ENCODE measurements at regions not wholly inside any gene's neighbourhood (a gene's known extent, or its start where the extent isn't known, plus 50 kb on each side); places are given as distances from the start of the nearest gene placed in this dataset.

DNA sequence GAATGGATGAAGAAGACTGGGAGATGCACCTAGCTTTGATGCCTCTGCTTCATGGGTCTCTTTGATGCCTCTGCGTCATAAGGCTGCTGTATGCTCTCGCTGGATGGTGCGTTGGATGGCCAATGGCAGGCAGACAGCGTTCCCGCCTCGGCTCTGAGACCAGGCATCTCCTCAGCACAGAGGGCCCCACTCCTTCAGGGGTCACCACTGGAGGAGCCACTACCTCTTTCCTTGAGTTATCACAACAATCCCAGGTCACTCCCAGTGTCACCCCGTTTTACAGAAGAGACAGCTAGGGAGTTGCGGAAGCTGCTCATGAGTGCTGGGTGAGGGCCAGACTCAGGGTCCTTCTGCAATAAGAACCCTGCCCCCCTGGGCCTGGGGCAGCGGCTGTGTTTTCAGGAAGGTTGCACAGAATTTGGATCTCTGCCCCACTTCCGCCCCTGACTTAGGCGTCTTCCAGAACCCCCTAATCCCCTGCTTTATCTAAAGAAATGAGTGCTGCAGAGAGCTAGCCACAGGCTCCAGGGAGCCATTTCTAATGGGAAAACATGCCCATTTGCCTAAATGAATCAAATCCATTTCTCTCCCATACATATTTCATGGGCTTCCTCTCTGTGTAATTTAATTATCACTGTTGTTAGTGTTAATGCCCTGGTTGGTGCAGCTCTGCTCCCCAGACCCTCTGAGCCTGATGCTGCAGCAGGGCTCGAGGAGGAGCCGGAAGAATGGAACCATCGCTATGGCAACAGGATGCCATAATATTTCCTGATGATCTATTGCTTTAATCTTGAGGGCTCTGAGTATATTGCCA lies 131.8 kb upstream of the HS6ST1 start:
- no peak for DNase-seq (ENCODE audit: low read depth)

DNA sequence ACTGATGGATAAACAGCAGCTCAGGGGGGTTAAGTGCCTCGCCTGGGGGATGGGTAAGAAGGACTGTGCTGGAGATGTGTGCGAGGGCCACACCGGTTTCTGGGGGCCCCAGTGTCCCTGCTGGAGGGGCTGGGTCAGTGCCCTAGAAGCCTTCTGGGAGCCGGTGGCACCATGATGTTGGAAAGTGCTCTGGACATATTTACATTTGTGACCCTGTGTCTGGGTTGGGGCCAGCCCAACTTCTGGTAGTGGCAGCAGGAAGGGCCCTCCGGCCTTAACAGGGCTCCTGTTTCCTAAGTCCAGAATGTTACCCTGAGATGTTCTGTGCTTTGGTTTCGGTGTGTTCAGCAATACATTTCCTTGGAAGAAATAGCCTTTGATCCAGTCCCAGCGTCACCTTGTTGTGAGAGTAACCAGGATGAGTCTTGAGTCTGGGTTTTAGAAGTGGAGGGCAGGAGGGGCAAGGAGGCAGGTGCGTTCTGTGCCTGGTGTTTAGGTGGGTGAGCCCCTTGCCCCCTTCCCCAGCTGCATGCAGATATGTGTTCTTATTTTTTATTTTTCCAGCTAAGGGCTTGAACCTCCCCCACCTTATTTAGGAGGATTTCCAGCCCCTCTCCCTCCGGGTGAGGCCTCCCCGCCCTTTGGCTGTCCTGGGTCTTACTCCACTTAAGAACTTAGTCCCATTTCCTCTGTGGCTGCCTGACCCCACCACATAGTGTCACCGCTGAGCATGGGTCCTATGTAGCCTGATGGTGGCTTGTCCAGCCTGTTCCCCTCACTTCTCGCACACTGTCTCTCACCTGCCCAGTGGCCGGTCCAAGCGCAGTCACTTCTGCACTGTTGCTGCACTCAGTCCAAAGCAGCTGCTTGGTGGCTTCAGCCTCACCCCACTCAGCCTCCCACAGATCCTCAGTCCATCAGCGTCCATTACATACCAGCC lies 132.7 kb upstream of the HS6ST1 start:
- DNase-seq (ENCODE audit: low read depth), result no peak

DNA sequence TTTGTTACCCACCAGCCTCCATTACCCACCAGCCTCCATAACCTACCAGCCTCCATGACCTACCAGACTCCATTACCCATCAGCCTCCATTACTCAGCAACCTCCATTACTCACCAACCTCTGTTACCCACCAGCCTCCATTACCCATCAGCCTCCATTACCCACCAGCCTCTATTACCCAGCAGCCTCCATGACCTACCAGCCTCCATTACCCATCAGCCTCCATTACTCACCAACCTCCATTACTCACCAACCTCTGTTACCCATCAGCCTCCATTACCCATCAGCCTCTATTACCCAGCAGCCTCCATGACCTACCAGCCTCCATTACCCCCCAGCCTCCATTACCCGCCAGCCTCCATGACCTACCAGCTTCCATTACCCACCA lies 133.3 kb upstream of the HS6ST1 start:
- no peak for DNase-seq (ENCODE audit: low read depth)

DNA sequence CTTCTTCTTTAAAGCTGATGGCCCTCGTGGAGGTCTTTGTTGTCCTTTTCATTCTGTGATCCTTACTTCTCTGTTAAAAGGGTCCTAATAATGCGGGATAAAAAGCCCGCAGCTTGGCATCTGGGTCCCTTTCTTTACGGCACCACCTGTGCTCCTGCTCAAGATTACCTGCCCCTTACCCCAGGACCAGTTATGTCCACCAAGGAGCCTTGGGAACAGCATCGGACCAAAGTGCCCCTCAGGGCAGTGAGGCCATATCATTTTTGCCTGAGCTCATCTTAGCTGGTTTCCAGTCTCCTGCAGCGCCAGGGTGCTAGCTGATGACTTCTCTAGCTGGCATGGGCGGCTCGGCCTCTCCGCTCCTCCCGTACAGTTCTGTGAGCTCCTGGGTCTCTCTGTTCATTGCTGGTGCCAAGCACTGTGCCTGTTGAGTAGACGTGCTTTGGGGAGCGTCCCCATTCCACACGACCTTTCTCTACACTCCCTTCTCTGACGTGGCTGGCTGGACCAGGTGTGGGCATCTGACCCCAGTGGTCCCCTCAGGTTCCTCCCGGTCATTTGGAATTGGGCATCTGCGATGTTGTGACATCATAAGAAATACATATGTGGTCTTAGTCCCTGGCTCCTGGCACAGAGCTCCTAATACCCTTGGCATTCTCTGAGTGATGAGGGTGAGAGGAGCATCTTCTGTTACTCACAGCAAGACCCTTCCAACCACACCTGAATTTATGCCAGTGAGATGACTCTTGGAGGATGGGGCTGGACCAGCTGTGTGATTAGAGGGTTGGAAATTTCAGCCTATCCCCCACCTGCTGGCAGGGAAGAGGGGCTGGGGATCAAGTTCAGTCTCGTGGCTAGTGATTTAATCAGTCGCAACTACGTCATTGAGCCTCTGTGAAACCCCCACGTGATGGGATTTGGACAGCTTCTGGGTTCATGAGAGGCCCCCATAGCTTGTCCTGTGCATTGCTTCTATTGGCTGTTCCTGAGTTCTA lies 134.2 kb upstream of the HS6ST1 start:
- DNase-seq (ENCODE audit: low read depth), result no peak

DNA sequence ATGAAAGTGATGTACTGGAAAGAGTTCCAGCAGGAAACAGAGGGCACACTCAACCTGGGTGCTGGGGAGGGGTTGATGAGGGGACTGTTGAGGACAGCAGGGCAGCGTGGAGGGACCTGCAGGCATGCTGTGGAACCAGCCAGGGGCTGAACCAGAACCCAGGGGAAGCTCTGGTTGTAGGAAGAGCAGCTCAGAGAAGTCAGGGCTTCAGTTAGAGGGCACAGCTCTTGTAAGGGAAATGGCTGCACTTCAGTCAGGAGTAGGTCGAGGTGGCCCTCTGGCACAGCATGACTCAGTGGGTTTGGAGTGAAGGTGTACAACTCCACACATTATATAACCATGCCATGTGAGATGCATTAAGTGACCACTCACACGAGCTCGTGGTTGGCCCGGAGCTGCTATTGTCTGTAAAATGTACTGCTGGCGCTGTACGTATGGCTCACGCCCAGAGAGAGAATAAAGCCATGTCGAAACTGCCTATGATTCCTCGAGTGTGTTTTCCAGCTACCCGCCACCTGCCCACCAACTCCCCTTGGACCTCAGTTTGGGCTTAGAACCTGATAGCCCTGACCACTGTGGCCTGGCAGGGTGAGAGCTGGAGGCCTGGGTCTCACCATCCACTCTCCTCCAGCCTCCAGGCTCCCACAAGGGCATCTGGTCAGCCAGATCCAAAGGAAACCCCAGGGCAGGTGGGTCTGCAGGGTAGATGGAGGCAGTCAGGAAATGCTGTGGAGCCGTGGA lies 136.5 kb upstream of the HS6ST1 start:
- no peak for DNase-seq (ENCODE audit: low read depth)

DNA sequence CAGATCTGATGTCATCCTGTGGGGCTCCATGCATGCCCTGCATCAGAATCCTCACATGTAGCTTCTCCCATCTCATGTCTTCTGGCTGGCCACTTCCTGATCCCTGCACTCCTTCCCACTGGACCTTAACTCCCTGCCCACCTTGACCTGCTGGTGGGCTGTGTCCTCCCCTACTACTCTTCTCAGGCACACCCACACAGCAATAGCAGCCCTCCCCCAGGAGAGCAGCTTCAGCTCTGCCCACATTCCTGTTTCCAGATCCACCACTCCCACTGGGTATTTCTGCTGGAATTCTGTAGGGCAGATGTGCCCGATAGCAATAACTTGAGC lies 137.0 kb upstream of the HS6ST1 start:
- DNase-seq (ENCODE audit: low read depth), result no peak

DNA sequence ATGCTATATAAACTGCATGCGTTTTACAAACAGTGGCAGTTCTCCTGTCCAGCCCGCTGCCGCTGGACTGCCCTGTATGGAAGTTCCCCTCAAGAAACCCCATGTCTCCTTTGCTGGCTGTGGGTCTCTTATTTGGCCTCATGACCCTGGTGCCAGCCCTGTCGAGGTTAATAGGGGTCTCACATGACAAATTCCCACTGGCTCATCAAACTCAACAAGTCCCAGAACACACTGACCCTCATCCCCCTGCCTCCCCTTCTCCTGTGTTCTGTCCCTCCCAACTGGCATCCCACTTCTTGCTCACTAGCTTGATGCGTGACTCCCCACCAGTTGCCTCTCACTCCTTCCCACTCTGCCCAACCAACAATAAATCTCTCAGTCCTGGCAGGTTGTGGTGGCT lies 137.6 kb upstream of the HS6ST1 start:
- no peak for DNase-seq (ENCODE audit: low read depth)

DNA sequence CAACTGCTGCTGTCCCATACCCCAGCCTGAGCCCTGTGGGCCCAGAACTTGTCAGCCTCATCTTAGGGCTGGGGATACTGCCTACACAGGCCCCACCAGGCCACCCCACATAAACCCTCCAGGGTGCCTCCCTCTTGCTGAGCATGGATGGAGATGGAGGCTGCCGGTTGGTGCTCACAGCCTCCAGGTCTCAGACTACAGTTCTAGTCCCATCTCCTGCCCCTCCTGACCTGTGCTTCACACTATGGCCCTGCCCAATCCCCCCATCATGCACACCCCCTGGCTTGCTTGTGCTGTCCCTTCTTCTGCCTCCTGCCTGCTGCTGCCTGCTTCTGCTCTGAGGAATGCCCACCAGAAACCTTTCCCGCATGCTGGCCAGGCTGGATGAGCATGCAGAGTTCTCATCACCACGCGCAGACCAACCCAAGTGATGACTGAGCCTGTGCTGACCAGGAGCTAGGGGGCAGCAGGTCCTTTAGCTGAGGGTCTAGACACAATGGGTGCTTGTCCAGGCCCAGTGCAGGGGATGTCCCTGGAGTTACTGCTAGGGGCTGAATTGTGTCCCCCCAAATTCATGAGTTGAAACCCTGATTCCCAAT lies 138.4 kb upstream of the HS6ST1 start:
- DNase-seq (ENCODE audit: low read depth), result no peak

DNA sequence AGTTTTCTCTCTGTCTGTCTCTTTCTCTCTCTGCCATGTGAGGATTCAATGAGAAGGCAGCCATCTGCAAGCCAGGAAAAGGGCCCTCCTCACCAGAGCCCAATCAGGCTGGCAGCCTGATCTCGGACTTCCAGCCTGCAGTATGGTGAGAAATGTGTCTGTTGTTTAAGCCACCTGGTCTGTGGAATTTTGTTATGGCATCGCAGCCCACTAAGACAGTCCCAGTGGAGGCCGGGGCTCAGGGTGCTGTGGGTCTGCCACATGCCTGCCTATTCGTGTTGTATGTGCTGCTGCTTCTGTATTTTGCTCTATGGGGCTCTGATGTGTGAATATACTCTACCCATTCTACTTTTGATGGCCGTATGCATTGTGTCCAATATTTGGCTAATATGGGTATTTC lies 139.0 kb upstream of the HS6ST1 start:
- DNase-seq (ENCODE audit: low read depth), result no peak

DNA sequence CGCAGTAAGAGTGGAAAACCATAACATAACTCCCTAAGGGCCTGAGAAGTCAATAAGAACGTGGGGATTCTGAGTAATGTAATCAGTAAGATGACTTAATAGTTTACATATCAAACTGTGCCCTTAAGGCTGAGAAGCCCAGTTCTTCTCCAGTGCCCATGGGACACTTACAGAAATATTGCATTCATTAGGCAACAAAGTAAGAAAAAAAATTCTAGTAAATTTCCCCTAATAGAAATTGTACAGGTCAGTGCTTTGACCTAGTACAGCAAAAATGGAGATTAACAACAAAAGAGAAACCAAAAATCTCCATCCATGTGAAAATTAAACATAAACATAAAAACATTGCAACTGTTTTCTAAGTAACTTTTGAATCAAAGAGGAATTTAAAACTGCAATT lies 139.8 kb upstream of the HS6ST1 start:
- no peak for DNase-seq (ENCODE audit: low read depth)

DNA sequence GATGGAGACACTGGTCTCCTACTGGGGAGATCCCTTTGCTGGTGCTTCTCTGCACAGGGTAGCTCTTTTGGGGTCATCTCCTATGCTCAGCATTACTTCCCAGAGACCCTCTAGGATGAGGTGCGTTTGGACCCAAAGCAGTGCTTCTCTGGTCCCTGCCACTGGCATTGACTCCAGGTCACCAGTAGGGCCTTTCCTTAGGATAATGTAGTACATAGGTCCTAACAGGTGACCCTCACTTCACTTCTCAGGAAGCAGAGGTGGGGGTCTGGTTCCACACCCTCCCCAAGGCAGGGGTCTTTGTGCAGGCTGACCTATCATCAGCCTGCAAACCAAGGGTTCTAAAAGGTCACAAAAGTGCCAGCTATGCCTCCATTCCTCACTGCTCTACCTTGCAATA lies 145.8 kb upstream of the HS6ST1 start:
- DNase-seq (ENCODE audit: low read depth), result no peak

DNA sequence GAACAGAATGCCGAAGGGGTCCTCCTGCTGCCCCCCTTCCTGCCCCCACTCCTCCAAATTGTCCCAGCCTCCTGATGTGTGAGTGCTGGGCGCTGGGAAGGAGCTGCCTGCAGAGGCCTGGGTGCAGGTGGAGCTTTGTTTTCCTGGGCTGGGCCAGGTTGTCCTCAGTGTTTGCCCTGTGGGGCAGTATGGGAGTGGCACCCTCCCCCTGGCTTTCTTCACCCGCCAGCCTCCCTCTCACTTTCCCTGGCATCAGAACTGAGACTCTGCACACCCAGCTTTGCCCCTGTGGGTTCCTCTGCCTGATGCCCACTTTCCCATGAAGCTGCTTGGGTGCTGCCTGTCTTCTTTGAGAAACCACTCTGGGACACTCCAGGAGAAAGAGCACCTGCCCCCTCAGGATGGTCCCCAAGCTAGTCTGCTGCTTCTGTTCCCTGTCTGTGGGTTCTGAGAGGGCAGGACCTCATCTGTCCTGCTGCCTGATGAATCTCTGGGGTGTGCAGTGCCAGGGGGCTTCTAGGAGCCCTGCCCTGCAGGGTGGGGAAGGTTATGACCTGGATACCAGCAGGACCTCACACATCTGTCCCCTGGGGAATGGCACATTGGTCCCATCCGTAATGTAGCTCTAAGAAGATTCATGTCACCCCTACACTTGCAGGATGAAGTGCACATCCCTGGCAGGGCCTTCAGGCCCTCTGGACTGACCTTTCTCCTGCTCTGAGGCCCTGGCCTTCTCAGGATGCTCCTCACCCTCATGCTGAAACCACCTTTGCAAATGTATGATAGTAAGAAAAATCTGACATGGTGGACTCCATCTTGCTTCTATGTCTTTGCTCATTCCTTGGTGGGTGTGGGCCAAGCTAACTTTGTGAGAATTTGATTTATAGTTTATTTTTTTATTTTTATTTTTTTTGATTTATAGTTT lies 146.8 kb upstream of the HS6ST1 start:
- DNase-seq (ENCODE audit: low read depth), result no peak

DNA sequence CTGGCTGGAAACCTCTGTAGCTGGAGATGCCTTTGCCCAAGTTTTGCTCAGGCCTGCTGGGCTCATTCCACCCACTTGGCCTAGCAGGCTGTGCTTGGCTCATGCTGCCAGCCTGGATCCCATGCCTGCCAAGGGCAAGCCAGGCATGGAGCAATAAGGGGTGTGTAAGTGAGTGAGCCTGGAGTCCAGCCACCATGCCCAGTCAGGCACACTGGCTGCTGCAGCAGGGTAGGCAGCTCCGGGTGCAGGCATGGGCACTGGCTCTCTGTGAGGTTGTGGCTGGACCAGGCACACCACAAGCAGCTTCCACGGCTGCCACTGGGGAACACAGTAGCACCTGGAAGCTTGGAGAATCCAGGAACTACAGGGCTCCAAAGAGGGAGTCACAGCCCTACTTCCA lies 147.7 kb upstream of the HS6ST1 start:
- DNase-seq (ENCODE audit: low read depth), result no peak

DNA sequence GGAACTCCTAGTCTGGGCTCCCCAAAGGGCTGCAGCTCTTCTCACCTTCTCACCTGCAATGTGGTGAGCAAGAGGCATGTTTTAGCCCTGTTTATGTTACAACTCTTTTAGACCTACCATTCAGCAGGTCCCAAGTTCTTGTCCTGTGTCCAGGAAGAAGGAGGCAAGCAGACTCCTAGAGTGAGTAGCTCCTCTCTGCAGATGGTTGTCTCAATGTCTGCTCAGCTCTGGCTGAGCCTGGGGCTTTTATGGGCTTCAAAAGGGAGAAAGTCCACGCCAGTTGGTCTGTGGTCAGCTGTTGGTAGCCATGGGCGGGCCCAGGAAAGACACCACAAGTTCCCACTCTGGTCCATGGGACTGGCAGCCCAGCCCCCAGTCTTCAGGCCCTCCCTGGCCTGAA lies 148.1 kb upstream of the HS6ST1 start:
- no peak for DNase-seq (ENCODE audit: low read depth)

DNA sequence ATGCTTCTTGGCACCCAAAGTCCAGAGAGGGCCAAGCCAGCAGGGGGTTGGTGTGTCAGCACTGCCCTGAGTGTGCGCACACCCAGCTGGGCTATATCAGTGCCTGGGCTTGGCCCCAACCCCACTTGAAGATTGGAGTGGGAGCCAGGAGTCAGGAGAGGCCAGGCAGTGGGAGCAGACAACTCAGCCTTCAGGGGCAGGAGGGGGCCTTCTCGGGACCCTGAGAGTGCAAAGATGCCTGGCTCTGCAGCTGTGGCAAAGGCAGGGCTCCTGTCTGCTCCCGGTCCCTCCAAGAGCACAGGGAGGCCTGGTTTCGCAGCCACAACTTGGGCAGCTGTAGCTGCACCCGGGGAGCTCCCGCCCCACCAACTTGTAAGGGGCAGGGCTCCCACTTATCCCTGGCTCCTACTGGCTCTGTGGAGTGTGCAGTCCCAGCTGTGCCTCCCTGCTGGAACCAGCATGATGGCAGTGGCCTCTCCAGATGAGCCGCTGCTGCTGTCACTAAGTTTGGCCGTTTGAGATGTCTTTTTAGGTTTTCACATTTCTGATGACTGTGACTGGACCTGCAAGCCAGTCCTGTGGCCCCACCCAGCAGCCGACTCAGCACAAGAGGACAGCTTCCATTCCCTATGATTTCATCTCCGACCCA lies 148.8 kb upstream of the HS6ST1 start:
- DNase-seq (ENCODE audit: low read depth), result no peak

DNA sequence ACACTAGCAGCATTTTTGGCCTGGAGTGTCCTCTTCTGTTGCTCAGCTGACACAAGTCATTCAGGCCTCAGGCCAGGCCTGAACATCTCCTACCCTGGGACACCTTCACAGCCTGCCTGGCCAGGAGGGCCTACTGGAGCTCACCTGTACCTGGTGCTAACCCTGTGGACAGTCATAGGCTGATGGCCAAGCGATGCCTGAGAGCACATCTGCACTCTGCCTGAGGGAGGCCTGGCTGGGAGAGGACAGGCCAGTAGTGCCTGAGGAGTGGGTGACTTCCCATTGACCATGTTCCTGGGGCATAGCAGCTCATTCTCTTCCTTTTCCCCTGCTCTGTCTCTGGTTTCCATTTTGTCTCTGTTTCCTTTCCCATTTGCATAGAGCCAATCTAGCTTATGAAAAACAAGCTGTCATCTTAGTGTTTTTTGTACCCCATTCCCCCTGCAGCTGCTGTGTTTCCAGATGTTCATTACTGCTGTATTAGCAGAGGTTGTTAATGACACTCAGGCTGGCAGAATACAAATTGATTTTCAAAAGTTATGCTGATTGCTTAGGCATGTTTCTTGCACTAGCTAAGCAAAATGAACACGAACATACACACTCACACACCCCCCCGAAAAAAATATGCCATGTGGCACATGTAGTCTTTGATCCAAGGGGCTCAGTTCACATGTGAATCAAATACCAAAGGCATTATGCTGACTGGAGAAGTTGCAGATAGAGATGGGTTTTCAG lies 149.7 kb upstream of the HS6ST1 start:
- DNase-seq (ENCODE audit: low read depth), result no peak

DNA sequence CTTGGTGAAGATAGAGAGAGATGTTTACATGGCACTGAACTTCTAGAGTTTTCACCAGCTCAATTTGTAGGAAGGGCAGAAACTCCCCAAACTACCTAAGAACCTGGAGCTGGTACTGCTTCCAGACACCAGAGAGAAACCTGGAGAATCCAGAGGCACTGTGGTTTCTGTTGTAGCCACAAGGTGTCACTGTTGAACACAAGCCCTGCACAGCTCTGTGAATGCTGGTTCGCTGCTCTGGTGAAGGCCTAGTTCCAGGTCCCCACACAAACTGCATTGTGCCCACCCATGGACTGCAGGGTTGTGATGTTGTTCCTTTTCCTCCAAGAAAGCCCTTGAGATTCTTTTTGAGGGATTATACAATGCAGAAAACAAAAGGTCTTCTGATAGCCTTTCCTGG lies 150.5 kb upstream of the HS6ST1 start:
- no peak for DNase-seq (ENCODE audit: low read depth)

DNA sequence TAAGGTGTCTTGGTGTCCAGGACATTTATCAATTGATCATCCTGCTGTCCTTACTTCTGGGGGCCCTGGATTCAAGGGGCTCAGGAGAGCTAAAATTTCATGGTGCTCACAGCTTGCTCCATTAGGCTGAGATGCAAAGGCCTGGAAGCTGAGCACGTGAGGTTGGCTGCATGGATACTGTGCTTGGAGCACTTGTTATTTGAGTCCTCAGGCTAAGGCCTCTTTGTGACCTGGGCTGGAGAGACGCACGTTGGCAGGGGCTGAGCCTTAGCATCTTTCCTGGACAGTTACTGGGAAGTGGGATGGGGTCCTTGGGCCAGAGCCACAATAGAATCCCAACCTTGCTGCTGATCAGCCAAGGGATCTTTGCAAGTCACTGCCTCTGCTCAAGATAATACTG lies 151.2 kb upstream of the HS6ST1 start:
- DNase-seq (ENCODE audit: low read depth), result no peak

DNA sequence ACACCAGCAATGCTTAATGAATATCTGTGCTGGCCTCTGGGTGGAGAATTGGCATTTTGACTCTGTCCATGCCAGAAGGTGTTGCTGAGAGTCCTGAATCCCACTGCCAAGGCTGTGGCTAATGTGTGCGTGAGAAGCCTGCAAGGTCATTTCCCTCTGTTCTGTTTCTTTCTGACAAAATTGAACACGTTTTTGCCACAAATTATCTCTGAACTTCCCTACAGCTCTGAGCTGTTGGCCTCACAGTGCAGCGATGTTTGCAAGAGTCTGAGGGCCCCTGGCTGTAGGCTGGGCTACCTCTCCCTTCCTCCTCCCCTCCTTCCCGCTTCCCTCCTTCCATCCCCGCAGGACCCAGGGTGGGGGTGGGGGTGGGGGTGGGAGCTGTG lies 154.1 kb upstream of the HS6ST1 start:
- peak; percentile 38 for DNase-seq (ENCODE audit: low read depth)

Data from GM04504 (cell line).